GM12875 (cell line): ENCODE measurements at regions not wholly inside any gene's neighbourhood (a gene's known extent, or its start where the extent isn't known, plus 50 kb on each side); places are given as distances from the start of the nearest gene placed in this dataset.

ENCODE experiments used
- H3K4me3 ChIP-seq: one replicate; pipeline ENCODE4 v1.5.1; 2011; ENCODE audit warnings: low read depth, low read length, control low read depth
- CTCF ChIP-seq: IDR thresholded peaks from 2 replicates; pipeline ENCODE4 v1.5.1; 2011; ENCODE audit warnings: low read depth, mild to moderate bottlenecking, control low read depth, inconsistent platforms, low read length, moderate library complexity, borderline replicate concordance; ENCODE audit not compliant: insufficient read depth

GRCh38 chr5:31122998-31123951 is 70.2 kb upstream of the CDH6 start:
- H3K4me3 ChIP-seq = no peak overlapping the region
- no peak for TF ChIP-seq CTCF

- TF ChIP-seq CTCF = no peak
- H3K4me3 ChIP-seq = no peak overlapping the region
Measured at GRCh38 chr5:31121224-31121623, 72.3 kb upstream of the CDH6 start.

DNA sequence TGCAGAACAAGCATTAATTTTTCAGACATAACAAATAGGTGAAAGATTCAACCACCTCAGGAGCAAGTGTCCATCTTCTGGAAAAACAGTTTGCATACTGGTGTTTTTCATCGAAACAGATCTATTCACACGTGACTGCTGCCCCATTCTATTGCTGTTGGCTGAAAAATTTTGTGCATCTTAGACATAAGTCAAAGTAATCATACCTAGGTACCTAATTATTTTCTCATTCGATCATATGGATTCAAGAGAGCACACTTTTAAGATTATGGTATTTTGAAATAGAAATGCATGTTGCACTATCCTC is 72.9 kb upstream of the CDH6 start:
- no peak overlapping the region for H3K4me3 ChIP-seq
- TF ChIP-seq CTCF = no peak

- TF ChIP-seq CTCF = no peak
- H3K4me3 ChIP-seq = no peak overlapping the region
Measured at GRCh38 chr5:31119938-31120641, 73.4 kb upstream of the CDH6 start.

DNA sequence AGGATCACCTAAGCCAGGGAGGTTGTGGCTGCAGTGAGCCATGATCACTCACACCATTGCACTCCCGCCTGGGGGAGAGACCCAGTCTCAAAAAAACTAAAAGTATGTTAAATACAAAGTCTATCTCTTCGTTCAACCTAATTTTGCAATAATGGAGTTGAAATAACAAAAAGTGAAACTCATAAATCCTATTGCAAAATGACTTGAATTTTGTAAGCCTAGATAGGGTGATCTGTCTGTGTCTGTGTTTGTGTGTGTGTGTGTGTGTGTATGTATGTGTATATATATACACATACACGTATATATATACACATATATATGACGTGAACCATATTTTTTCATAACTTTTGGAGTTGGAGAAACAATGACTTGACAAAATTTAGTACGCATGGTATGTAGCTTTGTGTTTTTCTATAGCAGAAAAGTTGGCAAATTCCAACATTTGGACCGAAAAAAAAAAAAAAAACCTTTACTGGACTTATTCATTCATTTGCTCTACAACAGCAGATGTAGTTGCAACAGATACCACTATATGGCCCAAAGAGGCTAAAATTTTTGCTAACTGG is 76.9 kb upstream of the CDH6 start:
- TF ChIP-seq CTCF = no peak
- no peak overlapping the region for H3K4me3 ChIP-seq

DNA sequence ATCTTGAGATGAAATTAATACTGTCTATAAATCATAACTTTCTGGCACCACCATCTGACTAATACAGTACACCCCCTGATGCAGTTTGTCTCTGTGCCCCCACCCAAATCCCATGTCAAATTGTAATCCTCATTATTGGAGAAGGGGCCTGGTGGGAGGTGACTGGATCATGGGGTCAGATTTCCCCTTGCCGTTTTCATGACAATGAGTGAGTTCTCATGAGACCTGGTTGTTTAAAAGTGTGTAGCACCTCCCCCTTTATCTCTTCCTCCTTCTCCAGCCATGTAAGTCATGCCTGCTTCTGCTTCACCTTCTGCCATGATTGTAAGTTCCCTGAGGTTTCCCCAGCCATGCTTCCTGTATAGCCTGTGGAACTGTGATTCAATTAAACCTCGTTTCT is 78.7 kb upstream of the CDH6 start:
- H3K4me3 ChIP-seq = no peak overlapping the region
- TF ChIP-seq CTCF = no peak
